Inflammatory macrophage treated with lipopolysaccharide for 4 hours (primary cell): ENCODE measurements at regions not wholly inside any gene's neighbourhood (a gene's known extent, or its start where the extent isn't known, plus 50 kb on each side); places are given as distances from the start of the nearest gene placed in this dataset.
"Not testable (repeated sequence)": the region's sequence is repeated elsewhere in the genome, so short reads cannot be mapped to it uniquely, and the experiment has no call there.

ENCODE experiments used
- DNase-seq: peaks from one replicate; pipeline ENCODE4 v3.0.0-alpha.2; 2020

GRCh38 chr5:117679046-117679445 is 1104.4 kb upstream of the SEMA6A start:
- no peak for DNase-seq

- DNase-seq, result no peak
Observed at GRCh38 chr5:117675646-117676045, 1101.0 kb upstream of the SEMA6A start.

- no peak for DNase-seq
Observed at GRCh38 chr5:117671551-117671950, 1096.9 kb upstream of the SEMA6A start.

- DNase-seq, result no peak
Observed at GRCh38 chr5:117667105-117667504, 1092.5 kb upstream of the SEMA6A start.

- DNase-seq, result no peak
Observed at GRCh38 chr5:117665121-117665520, 1090.5 kb upstream of the SEMA6A start.

GRCh38 chr5:117662361-117662760 is 1087.7 kb upstream of the SEMA6A start:
- no peak for DNase-seq

- DNase-seq, result no peak
Observed at GRCh38 chr5:117657541-117657940, 1082.9 kb upstream of the SEMA6A start.

GRCh38 chr5:117652958-117653280 is 1078.3 kb upstream of the SEMA6A start:
- no peak for DNase-seq

- DNase-seq, result no peak
Observed at GRCh38 chr5:117652036-117652957, 1077.7 kb upstream of the SEMA6A start.

GRCh38 chr5:117649821-117650220 is 1075.2 kb upstream of the SEMA6A start:
- DNase-seq, result no peak

- no peak for DNase-seq
Observed at GRCh38 chr5:117645400-117645799, 1070.8 kb upstream of the SEMA6A start.

GRCh38 chr5:117638581-117638980 is 1064.0 kb upstream of the SEMA6A start:
- DNase-seq, result no peak

GRCh38 chr5:117633093-117633492 is 1058.5 kb upstream of the SEMA6A start:
- no peak for DNase-seq

GRCh38 chr5:117624201-117624600 is 1049.6 kb upstream of the SEMA6A start:
- DNase-seq, result no peak

- DNase-seq, result no peak
Observed at GRCh38 chr5:117623042-117623805, 1048.6 kb upstream of the SEMA6A start.

- no peak for DNase-seq
Observed at GRCh38 chr5:117621921-117622320, 1047.3 kb upstream of the SEMA6A start.

- DNase-seq, result no peak
Observed at GRCh38 chr5:117615226-117615625, 1040.6 kb upstream of the SEMA6A start.

GRCh38 chr5:117614408-117614807 is 1039.8 kb upstream of the SEMA6A start:
- no peak for DNase-seq

- no peak for DNase-seq
Observed at GRCh38 chr5:117604845-117605244, 1030.2 kb upstream of the SEMA6A start.

- not testable (repeated sequence) for DNase-seq
Observed at GRCh38 chr5:117599811-117600210, 1025.2 kb upstream of the SEMA6A start.

- no peak for DNase-seq
Observed at GRCh38 chr5:117594166-117594565, 1019.5 kb upstream of the SEMA6A start.

- DNase-seq, result no peak
Observed at GRCh38 chr5:117590944-117591343, 1016.3 kb upstream of the SEMA6A start.

- no peak for DNase-seq
Observed at GRCh38 chr5:117588611-117589010, 1014.0 kb upstream of the SEMA6A start.

GRCh38 chr5:117587111-117587510 is 1012.5 kb upstream of the SEMA6A start:
- DNase-seq, result no peak
